ENCODE measurements at regions not wholly inside any gene's neighbourhood (a gene's known extent, or its start where the extent isn't known, plus 50 kb on each side); places are given as distances from the start of the nearest gene placed in this dataset.

GRCh38 chr13:67306742-67307141 is 76.6 kb upstream of the PCDH9 start:
- no peak for DNase-seq
- no peak overlapping the region for H2AFZ ChIP-seq (ENCODE audit: low read length)

GRCh38 chr13:67303661-67304333 is 73.7 kb upstream of the PCDH9 start:
- no peaks in the 10 kb centered on the region for H3K36me3 ChIP-seq (replicated peaks; ENCODE audit: insufficient read depth, low read length)
- H2AFZ ChIP-seq (ENCODE audit: low read length) = no peak overlapping the region

More at GRCh38 chr13:67306742-67307141, 76.6 kb upstream of the PCDH9 start:
- H3K9me3 ChIP-seq (replicated peaks; ENCODE audit: insufficient read depth, low read length) = no peaks in the 10 kb centered on the region
- H3K4me2 ChIP-seq (ENCODE audit: low read depth, low read length) = no peak overlapping the region
- no peak overlapping the region for H3K9ac ChIP-seq (ENCODE audit: low read length)
- no peaks in the 10 kb centered on the region for H4K20me1 ChIP-seq (ENCODE audit: insufficient read depth, low read length)
- no peaks in the 10 kb centered on the region for H3F3A ChIP-seq (ENCODE audit: insufficient read depth, low read length)
- H3K4me3 ChIP-seq (ENCODE audit: low read length) = no peak overlapping the region
- H3K36me3 ChIP-seq (replicated peaks; ENCODE audit: insufficient read depth, low read length) = no peaks in the 10 kb centered on the region
- H3K27ac ChIP-seq (ENCODE audit: low read length) = no peak overlapping the region
- H3K27me3 ChIP-seq (replicated peaks; ENCODE audit: insufficient read depth, low read length) = no peaks in the 10 kb centered on the region
- H3K79me2 ChIP-seq (ENCODE audit: low read length) = no peaks in the 10 kb centered on the region
- H3K4me1 ChIP-seq (ENCODE audit: low read length) = no peaks in the 10 kb centered on the region
- TF ChIP-seq EZH2phosphoT487 (IDR thresholded peaks at IDR 0.05; ENCODE audit: low read length) = no peak
- TF ChIP-seq CTCF (IDR thresholded peaks at IDR 0.05; ENCODE audit: low read length) = no peak
- TF ChIP-seq EZH2 (optimal IDR thresholded peaks at IDR 0.05; ENCODE audit: low read depth, low read length) = no peak
- no peaks in the 10 kb centered on the region for H3K9me2 ChIP-seq (replicated peaks; ENCODE audit: insufficient read depth, low read length)

GRCh38 chr13:67299751-67300150 is 69.6 kb upstream of the PCDH9 start:
- Histone ChIP-seq H3K36me3 (replicated peaks; ENCODE audit: insufficient read depth, low read length) (no peaks in the 10 kb centered on the region), H3K27me3 (replicated peaks; ENCODE audit: insufficient read depth, low read length) (no peaks in the 10 kb centered on the region), H3K4me3 (ENCODE audit: low read length) (no peak overlapping the region), H3K4me1 (ENCODE audit: low read length) (no peaks in the 10 kb centered on the region), H3K9ac (ENCODE audit: low read length) (no peak overlapping the region), H3K9me2 (replicated peaks; ENCODE audit: insufficient read depth, low read length) (no peaks in the 10 kb centered on the region), H3F3A (ENCODE audit: insufficient read depth, low read length) (no peaks in the 10 kb centered on the region), H3K9me3 (replicated peaks; ENCODE audit: insufficient read depth, low read length) (no peaks in the 10 kb centered on the region), H3K27ac (ENCODE audit: low read length) (no peak overlapping the region), H3K79me2 (ENCODE audit: low read length) (no peaks in the 10 kb centered on the region), H2AFZ (ENCODE audit: low read length) (no peak overlapping the region), H3K4me2 (ENCODE audit: low read depth, low read length) (no peak overlapping the region), H4K20me1 (ENCODE audit: insufficient read depth, low read length) (no peaks in the 10 kb centered on the region)
- DNase-seq = no peak
- TF ChIP-seq CTCF (IDR thresholded peaks at IDR 0.05; ENCODE audit: low read length) (no peak), EZH2 (optimal IDR thresholded peaks at IDR 0.05; ENCODE audit: low read depth, low read length) (no peak), EZH2phosphoT487 (IDR thresholded peaks at IDR 0.05; ENCODE audit: low read length) (no peak)

More at GRCh38 chr13:67303661-67304333, 73.7 kb upstream of the PCDH9 start:
- Histone ChIP-seq H3K4me1 (ENCODE audit: low read length) (no peaks in the 10 kb centered on the region), H3K79me2 (ENCODE audit: low read length) (no peaks in the 10 kb centered on the region), H3K9me2 (replicated peaks; ENCODE audit: insufficient read depth, low read length) (no peaks in the 10 kb centered on the region), H3K4me3 (ENCODE audit: low read length) (no peak overlapping the region), H3K4me2 (ENCODE audit: low read depth, low read length) (no peak overlapping the region), H3K9ac (ENCODE audit: low read length) (no peak overlapping the region), H3K27me3 (replicated peaks; ENCODE audit: insufficient read depth, low read length) (no peaks in the 10 kb centered on the region), H3K27ac (ENCODE audit: low read length) (no peak overlapping the region), H3K9me3 (replicated peaks; ENCODE audit: insufficient read depth, low read length) (no peaks in the 10 kb centered on the region), H3F3A (ENCODE audit: insufficient read depth, low read length) (no peaks in the 10 kb centered on the region), H4K20me1 (ENCODE audit: insufficient read depth, low read length) (no peaks in the 10 kb centered on the region)
- TF ChIP-seq EZH2phosphoT487 (IDR thresholded peaks at IDR 0.05; ENCODE audit: low read length) (no peak), CTCF (IDR thresholded peaks at IDR 0.05; ENCODE audit: low read length) (no peak), EZH2 (optimal IDR thresholded peaks at IDR 0.05; ENCODE audit: low read depth, low read length) (no peak)
- DNase-seq = no peak
